Heart right ventricle (tissue), 16 donors: ENCODE measurements at regions not wholly inside any gene's neighbourhood (a gene's known extent, or its start where the extent isn't known, plus 50 kb on each side); places are given as distances from the start of the nearest gene placed in this dataset.

ENCODE experiments used
- ATAC-seq, 8 donors: fragments of 200-7000 bp; cut with Tn5 transposase; one replicate each; pipeline ENCODE4 v1.9.1; 2020; ENCODE audit warnings: mild to moderate bottlenecking in 8 of 8, moderate library complexity in 8 of 8, moderate number of reproducible peaks in 1 of 8
- DNase-seq, 2 donors: peaks; one replicate each; pipeline ENCODE4 v3.0.0-alpha.2; 2020
- H3K27ac ChIP-seq, 10 donors: fragments of 200-600 bp; sonication (generic) in 2 of 10; one replicate each; pipeline versions ENCODE4 v1.5.0 to v1.8.0; 2020 to 2022; ENCODE audit warnings: mild to moderate bottlenecking in 3 of 10
- H3K27me3 ChIP-seq, 7 donors: fragments of 200-600 bp; one replicate each; pipeline ENCODE4 v1.8.0; 2021 to 2022; ENCODE audit warnings: mild to moderate bottlenecking in 2 of 7
- H3K36me3 ChIP-seq, 9 donors: fragments of 200-600 bp; sonication (generic) in 1 of 9; one replicate each; pipeline versions ENCODE4 v1.5.0 to v1.8.0; 2020 to 2022; ENCODE audit warnings: mild to moderate bottlenecking in 2 of 9
- H3K4me1 ChIP-seq, 9 donors: fragments of 200-600 bp; sonication (generic) in 1 of 9; one replicate each; pipeline versions ENCODE4 v1.5.0 to v1.8.0; 2020 to 2022; ENCODE audit warnings: mild to moderate bottlenecking in 4 of 9
- H3K4me3 ChIP-seq, 10 donors: fragments of 200-600 bp; sonication (generic) in 2 of 10; one replicate each; pipeline versions ENCODE4 v1.5.0 to v1.8.0; 2020 to 2022; ENCODE audit warnings: mild to moderate bottlenecking in 7 of 10, moderate library complexity in 2 of 10
- H3K9me3 ChIP-seq, 11 donors: fragments of 200-600 bp in 10 of 11; sonication (generic) in 2 of 11; one replicate each; pipeline versions ENCODE4 v1.5.0 to v1.8.0; 2013 to 2022; ENCODE audit warnings: mild to moderate bottlenecking in 2 of 11, control low read depth in 1 of 11, moderate library complexity in 1 of 11
- CTCF ChIP-seq, 9 donors: fragments of 200-600 bp; sonication (generic) in 2 of 9; IDR thresholded peaks; one replicate each; pipeline versions ENCODE4 v1.5.0 to v1.8.0; 2021 to 2022; ENCODE audit warnings: antibody characterized with exemption in 9 of 9, mild to moderate bottlenecking in 5 of 9, moderate library complexity in 1 of 9
- WGBS, 2 donors: extraction: QIAGEN DNeasy Blood & Tissue Kit; methylation state at CpG; one replicate each; pipeline ENCODE4 v1.1.7; 2013; ENCODE audit warnings: inconsistent platforms in 1 of 2; 5-methylcytosine and 5-hydroxymethylcytosine counted together
- intact Hi-C, 10 donors: fragments of 100-400 bp; cut with DNase I; formaldehyde crosslinking; loops; one replicate each; pipeline versions ENCODE4 v1.11.1 to v1.14.2; 2022
- donor health status: Arrhythmogenic right ventricular cardiomyopathy.
- donor health status: ischemic (EF 13 %, LVEDD 7.1; RV severe dilation, severe dysfunction).
- donor health status: healthy with polysubstance abuse.
- donor health status: DM: no; HTN: yes; CAD: no.
- donor health status: DM: no; HTN: no; CAD: no.
- donor health status: ischemic (EF 25% LVEDD 6.9; RV normal size, moderate dysfunction).
- donor health status: ischemic (EF 25% LVEDD 5.7; RV mildly dilated, moderate dysfunction).
- donor health status: healthy.
- donor health status: DM: yes; HTN: yes; CAD: no.
- donor health status: Ischemic cardiomyopathy.
- donor health status: ischemic (EF 35%, LVEDD 5.7; RV mildly dilated, moderate dysfunction).
- donor health status: nonischemic (EF 11% LVEDD 7.7; RV severe dilation, severe dysfunction).
- donor health status: DM: yes; HTN: yes; CAD: no.
- donor health status: PGD.
- donor health status: ischemic (EF 29% LVEDD 5.4; RV normal size, mild dysfunction).
- donor health status: nonischemic (EF 23%, LVEDD 6.1; RV moderate dilation, normal function).

DNA sequence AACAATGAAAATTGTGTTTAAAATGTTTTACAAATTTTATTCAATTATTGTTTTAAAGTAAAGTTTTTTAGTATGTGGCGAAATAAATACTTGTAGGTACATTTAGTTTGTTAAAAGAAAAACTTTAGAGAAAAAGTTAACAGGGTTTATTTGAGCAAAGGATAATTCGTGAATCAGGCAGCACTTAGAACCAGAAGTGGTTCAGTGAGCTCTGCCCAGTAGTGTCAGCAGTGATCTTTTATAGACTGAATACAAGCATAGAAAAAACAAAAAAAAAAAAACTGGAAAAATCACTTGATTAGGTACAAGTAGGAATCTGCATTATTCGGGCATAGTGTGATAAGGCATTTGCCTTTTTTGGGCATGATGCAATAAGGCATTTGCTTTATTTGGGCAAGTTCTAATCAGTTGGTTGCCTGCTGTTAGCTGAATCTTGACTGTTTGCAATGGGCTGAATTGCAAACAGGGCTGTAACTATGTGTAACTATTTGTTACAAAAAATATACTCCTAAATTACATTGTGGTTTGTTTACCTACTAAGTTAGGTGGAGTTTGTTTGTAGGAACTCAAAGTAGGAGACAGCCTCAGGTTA is 122.9 kb upstream of the MMS22L start:
- no peak for DNase-seq
- no peak for ATAC-seq
- Histone ChIP-seq H3K27ac (no peak overlapping the region), H3K36me3 (no peaks in the 10 kb centered on the region), H3K4me3 (no peak overlapping the region), H3K4me1 (peaks cover 0 to 8% (median 4%) of the 10 kb centered on the region in 9 donors), H3K9me3 (peaks cover 0 to 7% (median 4%) of the 10 kb centered on the region in 11 donors), H3K27me3 (no peaks in the 10 kb centered on the region)
- WGBS, 2 donors, result 67 to 76% methylated on average over 3 of the region's 3 CpGs
- intact Hi-C loops, result no loop called here
- TF ChIP-seq CTCF (IDR thresholded peaks at IDR 0.05), result no peak

DNA sequence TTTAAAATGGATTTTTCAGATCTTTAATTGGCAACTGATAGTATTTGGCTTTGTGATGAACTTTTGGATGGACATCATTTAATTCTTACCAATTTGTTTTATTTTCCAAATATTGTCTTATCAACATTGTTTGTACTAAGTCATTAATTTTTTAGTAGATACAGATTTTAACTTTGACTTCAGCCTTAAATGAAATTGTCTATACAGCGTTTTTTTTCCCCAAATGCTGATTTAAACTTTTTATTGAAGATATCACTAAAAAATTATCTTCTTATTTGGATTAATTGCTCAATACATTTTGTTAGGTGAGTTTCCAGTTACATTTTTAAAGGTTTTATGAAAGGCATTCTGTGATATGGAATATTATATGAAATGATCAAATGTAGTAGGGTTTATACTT is 123.6 kb upstream of the MMS22L start:
- Histone ChIP-seq H3K4me3 (no peak overlapping the region), H3K27me3 (no peaks in the 10 kb centered on the region), H3K27ac (no peak overlapping the region), H3K9me3 (peaks cover 0 to 7% (median 4%) of the 10 kb centered on the region in 11 donors), H3K36me3 (no peaks in the 10 kb centered on the region), H3K4me1 (peaks cover 0 to under 1% (median 0%) of the 10 kb centered on the region in 9 donors)
- intact Hi-C loops, result no loop called here
- 85 to 86% methylated on average over 1 of the region's 1 CpG for WGBS, 2 donors
- ATAC-seq, result no peak
- DNase-seq, result no peak
- TF ChIP-seq CTCF (IDR thresholded peaks at IDR 0.05), result no peak

- no peak overlapping the region for H3K4me3 ChIP-seq
- intact Hi-C loops, result no loop called here
- no peak overlapping the region for H3K27ac ChIP-seq
- H3K9me3 ChIP-seq, result no peaks in the 10 kb centered on the region
- no peaks in the 10 kb centered on the region for H3K27me3 ChIP-seq
- DNase-seq (no peak), ATAC-seq (no peak)
- H3K36me3 ChIP-seq, result no peaks in the 10 kb centered on the region
- 40 to 49% methylated on average over 2 of the region's 2 CpGs for WGBS, 2 donors
- TF ChIP-seq CTCF (IDR thresholded peaks at IDR 0.05), result no peak
- no peaks in the 10 kb centered on the region for H3K4me1 ChIP-seq
Measured at GRCh38 chr6:97411610-97412009, 128.6 kb upstream of the MMS22L start.

DNA sequence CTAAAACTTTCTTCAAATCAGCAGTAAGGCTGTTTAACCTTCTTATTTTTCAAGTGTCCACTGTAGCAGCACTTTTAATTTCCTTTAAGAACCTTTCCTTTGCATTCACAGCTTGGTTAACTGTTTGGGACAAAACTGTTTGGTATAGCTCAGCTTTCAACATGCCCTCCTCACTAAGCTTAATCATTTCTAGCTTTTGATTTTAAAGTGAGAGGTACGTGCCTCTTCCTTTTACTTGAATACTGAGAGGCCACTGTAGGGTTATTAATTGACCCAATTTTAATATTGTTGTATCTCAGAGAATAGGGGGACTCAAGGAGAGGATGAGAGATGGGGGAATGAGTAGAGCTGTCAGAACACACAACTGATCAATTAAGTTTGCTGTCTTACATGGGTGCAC is 129.5 kb upstream of the MMS22L start:
- ATAC-seq (no peak), DNase-seq (no peak)
- Histone ChIP-seq H3K27ac (no peak overlapping the region), H3K4me1 (no peaks in the 10 kb centered on the region), H3K9me3 (no peaks in the 10 kb centered on the region), H3K4me3 (no peak overlapping the region), H3K36me3 (no peaks in the 10 kb centered on the region), H3K27me3 (no peaks in the 10 kb centered on the region)
- 62 to 73% methylated on average over 1 of the region's 1 CpG for WGBS, 2 donors
- intact Hi-C loops, result no loop called here
- no peak for TF ChIP-seq CTCF (IDR thresholded peaks at IDR 0.05)
